GM12878 (cell line): ENCODE measurements at regions not wholly inside any gene's neighbourhood (a gene's known extent, or its start where the extent isn't known, plus 50 kb on each side); places are given as distances from the start of the nearest gene placed in this dataset.

Experiments
- ATAC-seq: fragments of 200-7000 bp; cut with Tn5 transposase; 3 replicates; pipeline ENCODE4 v1.9.1; 2020; ENCODE audit warnings: mild to moderate bottlenecking, moderate library complexity
- BruUV-seq: library from RNA; stranded (reverse); fragments of 400-500 nt; replicated peaks from 2 replicates; lab custom pipeline; 2021; lab: Mats Ljungman, UMichigan
- CTCF ChIA-PET: fragments of 300-600 bp; sonication (Branson Sonifier 250); formaldehyde crosslinking; extraction: SDS; loops from one replicate; lab custom pipeline; 2021; ENCODE audit warnings: inconsistent platforms; lab: Yijun Ruan, JAX
- POLR2A ChIA-PET: fragments of 350-600 bp; formaldehyde crosslinking; extraction: SDS; loops from one replicate; lab custom pipeline; 2021; ENCODE audit warnings: inconsistent platforms; lab: Charles Lee
- RAD21 ChIA-PET: fragments of 300-600 bp; sonication (Branson Sonifier 250); formaldehyde crosslinking; loops from one replicate; lab custom pipeline; 2023; ENCODE audit warnings: antibody characterized with exemption; ENCODE audit not compliant: unreplicated experiment; lab: Charles Lee
- SMC1A ChIA-PET: fragments of 300-600 bp; sonication (Branson Sonifier 250); formaldehyde crosslinking; loops from one replicate; lab custom pipeline; 2023; ENCODE audit not compliant: unreplicated experiment, uncharacterized antibody; lab: Charles Lee
- DNase-seq: peaks from one replicate; pipeline ENCODE4 v3.0.0-alpha.2; 2011; ENCODE audit warnings: low read depth, low spot score
- FAIRE-seq: peaks from 3 replicates; lab custom pipeline; 2011; peaks lifted over from hg19 to GRCh38; lab: Jason Lieb, UNC
- H2AFZ ChIP-seq: 2 replicates; pipeline ENCODE4 v1.6.0; 2011; ENCODE audit warnings: low read depth, low read length, control low read depth; ENCODE audit not compliant: control insufficient read depth
- H3K27ac ChIP-seq: 2 replicates; pipeline ENCODE4 v1.5.1; 2011; ENCODE audit warnings: control low read depth; ENCODE audit not compliant: control insufficient read depth, insufficient read depth
- H3K27me3 ChIP-seq, 2 experiments: replicated peaks in 1 of 2; 2 replicates each; pipeline versions ENCODE4 v1.6.0 to v1.6.1; 2011; ENCODE audit warnings: low read length in 1 of 2; ENCODE audit not compliant: control insufficient read depth in 2 of 2, insufficient read depth in 2 of 2
- H3K36me3 ChIP-seq, 2 experiments: 2 replicates each; pipeline ENCODE4 v1.5.1; 2011; ENCODE audit warnings: low read length in 1 of 2; ENCODE audit not compliant: control insufficient read depth in 2 of 2, insufficient read depth in 2 of 2
- H3K4me1 ChIP-seq: 2 replicates; pipeline ENCODE4 v1.6.1; 2011; ENCODE audit warnings: mild to moderate bottlenecking, low read length, moderate library complexity, mixed read lengths; ENCODE audit not compliant: control insufficient read depth, insufficient read depth
- H3K4me2 ChIP-seq: 2 replicates; pipeline ENCODE4 v1.6.0; 2011; ENCODE audit warnings: control low read depth; ENCODE audit not compliant: control insufficient read depth, insufficient read depth
- H3K4me3 ChIP-seq: fragments of 200-600 bp; sonication (generic); 2 replicates; pipeline ENCODE4 v1.5.1; 2016
- H3K79me2 ChIP-seq: 2 replicates; pipeline ENCODE4 v1.6.0; 2011; ENCODE audit warnings: low read length; ENCODE audit not compliant: control insufficient read depth, insufficient read depth
- H3K9ac ChIP-seq: 2 replicates; pipeline ENCODE4 v1.8.0; 2011; ENCODE audit warnings: low read length, control low read depth, mixed read lengths; ENCODE audit not compliant: control insufficient read depth, insufficient read depth
- H3K9me3 ChIP-seq: replicated peaks from 3 replicates; pipeline ENCODE4 v1.5.1; 2011; ENCODE audit warnings: mild to moderate bottlenecking, low read length; ENCODE audit not compliant: control insufficient read depth, insufficient read depth
- H4K20me1 ChIP-seq: 2 replicates; pipeline ENCODE4 v1.6.0; 2011; ENCODE audit not compliant: control insufficient read depth, insufficient read depth
- BCL11A ChIP-seq: IDR thresholded peaks from 2 replicates; pipeline ENCODE4 v1.6.1; 2011; ENCODE audit warnings: low read depth, low read length
- CREB1 ChIP-seq: IDR thresholded peaks from 2 replicates; pipeline ENCODE4 v1.6.1; 2012; ENCODE audit warnings: low read depth, mild to moderate bottlenecking, inconsistent platforms
- IKZF1 ChIP-seq: fragments of 450-650 bp; conservative IDR thresholded peaks from 2 replicates; pipeline ENCODE4 v1.6.1; 2017; ENCODE audit warnings: antibody characterized with exemption, mild to moderate bottlenecking
- MYB ChIP-seq: fragments of 150-350 bp; IDR thresholded peaks from 2 replicates; pipeline ENCODE4 v1.6.1; 2014; ENCODE audit warnings: mild to moderate bottlenecking, low read depth, low read length, borderline replicate concordance
- NFIC ChIP-seq: IDR thresholded peaks from 2 replicates; pipeline ENCODE4 v1.6.1; 2012; ENCODE audit warnings: low read depth, mild to moderate bottlenecking, inconsistent platforms, low read length, moderate library complexity
- NRF1 ChIP-seq: conservative IDR thresholded peaks from 2 replicates; pipeline ENCODE4 v1.6.1; 2011; ENCODE audit warnings: mild to moderate bottlenecking, low read depth, low read length, improper control_type of control experiment
- SREBF2 ChIP-seq: IDR thresholded peaks from 2 replicates; pipeline ENCODE4 v1.6.1; 2012; ENCODE audit warnings: mild to moderate bottlenecking, low read length
- TCF12 ChIP-seq: IDR thresholded peaks from 2 replicates; pipeline ENCODE4 v1.6.1; 2011; ENCODE audit warnings: low read depth, mild to moderate bottlenecking, low read length
- WGBS: methylation state at CpG from one replicate; pipeline ENCODE4 v1.1.6; 2016; ENCODE audit warnings: low lambda C conversion rate; ENCODE audit not compliant: insufficient replicate concordance, insufficient coverage; ENCODE audit errors: missing lambda C conversion rate; 5-methylcytosine and 5-hydroxymethylcytosine counted together
- in situ Hi-C: fragments of 300-500 bp; cut with MboI; formaldehyde crosslinking; loops from 9 replicates; pipeline ENCODE4 v1.14.3; 2018; ENCODE audit warnings: mixed read lengths
- intact Hi-C: fragments of 100-400 bp; cut with micrococcal nuclease; formaldehyde crosslinking; loops from one replicate; pipeline ENCODE4 v1.14.2; 2022; ENCODE audit not compliant: unreplicated experiment
- TF ChIP-seq, protein P1 (sequence below): fragments of 150-350 bp; IDR thresholded peaks from 2 replicates; pipeline ENCODE4 v1.6.1; 2016; ENCODE audit warnings: low read depth, low read length
- TF ChIP-seq, protein P2 (sequence below): fragments of 450-650 bp; IDR thresholded peaks from 2 replicates; pipeline ENCODE4 v1.6.1; 2016; ENCODE audit warnings: mild to moderate bottlenecking

DNA sequence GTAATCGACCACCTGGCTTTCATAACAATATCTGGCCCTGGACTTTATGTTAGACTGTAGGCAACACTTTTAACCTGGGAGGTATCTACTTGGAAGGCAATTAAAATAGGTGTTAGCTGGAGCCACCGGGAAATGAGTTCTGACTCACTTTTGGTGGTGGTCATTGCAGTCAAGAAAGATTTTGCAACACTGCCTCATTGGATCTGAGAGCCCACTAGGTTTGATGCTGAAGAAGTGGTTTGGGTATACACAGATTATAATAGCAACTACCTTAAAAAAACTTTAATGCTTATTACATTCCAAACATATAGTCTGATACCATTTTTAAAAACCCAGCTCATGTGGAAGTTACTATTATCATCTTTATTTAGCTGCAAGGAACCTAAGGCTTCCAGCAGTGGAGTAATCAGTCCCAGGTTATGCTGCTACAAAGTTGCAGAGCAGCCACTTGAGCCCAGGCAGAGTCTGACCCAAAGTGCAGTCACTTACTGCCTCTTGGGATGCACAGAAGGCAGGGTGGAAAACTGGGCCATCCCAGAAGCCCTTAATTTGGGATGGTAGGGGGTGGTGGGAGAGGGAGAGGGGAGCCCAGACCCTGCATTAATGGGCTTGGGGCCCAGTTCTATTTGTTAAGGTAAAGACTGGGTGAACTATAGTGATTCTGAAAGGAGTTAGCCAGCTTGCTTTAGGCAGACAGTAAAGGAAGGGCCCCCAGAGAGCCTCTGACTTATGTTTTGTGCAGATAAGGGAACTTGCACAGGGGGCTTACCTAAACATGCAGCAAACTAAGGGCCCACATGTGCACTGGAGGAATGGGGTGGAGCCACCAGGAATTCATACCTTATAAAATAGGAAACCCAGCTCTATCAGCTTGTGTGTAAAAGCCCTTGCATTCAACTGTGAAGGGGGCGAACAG is 149.4 kb downstream of the SNX19 start (continued):
- TF ChIP-seq, protein P1, sequence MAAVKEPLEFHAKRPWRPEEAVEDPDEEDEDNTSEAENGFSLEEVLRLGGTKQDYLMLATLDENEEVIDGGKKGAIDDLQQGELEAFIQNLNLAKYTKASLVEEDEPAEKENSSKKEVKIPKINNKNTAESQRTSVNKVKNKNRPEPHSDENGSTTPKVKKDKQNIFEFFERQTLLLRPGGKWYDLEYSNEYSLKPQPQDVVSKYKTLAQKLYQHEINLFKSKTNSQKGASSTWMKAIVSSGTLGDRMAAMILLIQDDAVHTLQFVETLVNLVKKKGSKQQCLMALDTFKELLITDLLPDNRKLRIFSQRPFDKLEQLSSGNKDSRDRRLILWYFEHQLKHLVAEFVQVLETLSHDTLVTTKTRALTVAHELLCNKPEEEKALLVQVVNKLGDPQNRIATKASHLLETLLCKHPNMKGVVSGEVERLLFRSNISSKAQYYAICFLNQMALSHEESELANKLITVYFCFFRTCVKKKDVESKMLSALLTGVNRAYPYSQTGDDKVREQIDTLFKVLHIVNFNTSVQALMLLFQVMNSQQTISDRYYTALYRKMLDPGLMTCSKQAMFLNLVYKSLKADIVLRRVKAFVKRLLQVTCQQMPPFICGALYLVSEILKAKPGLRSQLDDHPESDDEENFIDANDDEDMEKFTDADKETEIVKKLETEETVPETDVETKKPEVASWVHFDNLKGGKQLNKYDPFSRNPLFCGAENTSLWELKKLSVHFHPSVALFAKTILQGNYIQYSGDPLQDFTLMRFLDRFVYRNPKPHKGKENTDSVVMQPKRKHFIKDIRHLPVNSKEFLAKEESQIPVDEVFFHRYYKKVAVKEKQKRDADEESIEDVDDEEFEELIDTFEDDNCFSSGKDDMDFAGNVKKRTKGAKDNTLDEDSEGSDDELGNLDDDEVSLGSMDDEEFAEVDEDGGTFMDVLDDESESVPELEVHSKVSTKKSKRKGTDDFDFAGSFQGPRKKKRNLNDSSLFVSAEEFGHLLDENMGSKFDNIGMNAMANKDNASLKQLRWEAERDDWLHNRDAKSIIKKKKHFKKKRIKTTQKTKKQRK, result no peak
- TF ChIP-seq MYB (peak; percentile 1; the same call in 1 of the 2 replicates), NFIC (no peak)

DNA sequence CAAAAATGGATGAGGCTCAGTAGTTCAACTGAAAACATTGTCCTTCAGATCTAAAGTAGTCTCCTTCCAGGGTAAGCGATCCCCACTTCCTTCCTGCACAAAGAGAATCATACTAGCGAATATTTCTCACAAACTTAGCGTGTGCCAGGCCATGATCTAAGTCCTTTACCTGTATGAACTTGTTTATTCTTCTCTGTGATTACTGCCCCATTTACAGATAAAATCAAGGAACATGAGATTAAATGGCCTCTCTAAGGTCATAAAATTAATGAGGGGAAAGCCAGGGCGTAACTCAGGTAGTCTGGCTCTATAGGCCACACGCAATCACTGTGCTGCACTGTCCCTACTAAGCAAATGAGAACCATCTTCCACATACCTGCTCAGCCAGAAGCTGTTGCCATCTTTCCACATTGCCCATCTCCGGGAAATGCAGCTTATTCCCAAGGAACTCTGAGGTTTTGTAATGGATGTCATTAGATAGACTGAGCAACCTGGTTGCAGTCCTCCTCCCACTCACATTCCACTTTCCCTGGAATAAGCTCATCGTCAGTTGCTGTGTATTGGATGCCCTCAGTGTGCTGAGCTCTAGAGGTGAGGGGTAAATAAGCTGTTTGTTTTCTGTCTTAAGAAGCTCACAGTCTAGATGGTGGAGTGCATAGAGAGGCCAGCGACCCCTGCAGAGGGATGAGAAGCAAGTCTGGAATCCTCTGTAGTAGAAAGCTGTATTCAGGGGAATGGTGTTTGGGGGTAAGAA is 146.3 kb downstream of the SNX19 start:
- Histone ChIP-seq H2AFZ (no peak overlapping the region), H3K9me3 (no peaks in the 10 kb centered on the region; the same call in 2 of the 3 replicates), H4K20me1 (no peaks in the 10 kb centered on the region), H3K27me3 (no peaks in the 10 kb centered on the region), H3K4me3 (no peak overlapping the region), H3K4me1 (peaks cover 17% of the 10 kb centered on the region), H3K4me2 (no peak overlapping the region), H3K79me2 (no peaks in the 10 kb centered on the region), H3K27ac (no peak overlapping the region), H3K9ac (no peak overlapping the region), H3K36me3 (no peaks in the 10 kb centered on the region)
- TF ChIP-seq NRF1 (no peak), SREBF2 (no peak), TCF12 (no peak), BCL11A (no peak), IKZF1 (no peak), CREB1 (no peak)
- TF ChIP-seq, protein P2, sequence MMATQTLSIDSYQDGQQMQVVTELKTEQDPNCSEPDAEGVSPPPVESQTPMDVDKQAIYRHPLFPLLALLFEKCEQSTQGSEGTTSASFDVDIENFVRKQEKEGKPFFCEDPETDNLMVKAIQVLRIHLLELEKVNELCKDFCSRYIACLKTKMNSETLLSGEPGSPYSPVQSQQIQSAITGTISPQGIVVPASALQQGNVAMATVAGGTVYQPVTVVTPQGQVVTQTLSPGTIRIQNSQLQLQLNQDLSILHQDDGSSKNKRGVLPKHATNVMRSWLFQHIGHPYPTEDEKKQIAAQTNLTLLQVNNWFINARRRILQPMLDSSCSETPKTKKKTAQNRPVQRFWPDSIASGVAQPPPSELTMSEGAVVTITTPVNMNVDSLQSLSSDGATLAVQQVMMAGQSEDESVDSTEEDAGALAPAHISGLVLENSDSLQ, result no peak
- intact Hi-C loops, result loop anchor here (5.0 kb wide), 1 partner anchor 37 kb away; no protein-coding TSS in a partner anchor
- in situ Hi-C loops, result no loop called here
- no peak for DNase-seq
- no TSS peak for BruUV-seq
- no peak for ATAC-seq
- ChIA-PET RAD21 (no interaction called here), SMC1A (no interaction called here), POLR2A (no interaction called here), CTCF (no interaction called here)
- FAIRE-seq, result no peak
- 49% methylated on average over 8 of the region's 8 CpGs for WGBS
